ENCODE measurements at regions not wholly inside any gene's neighbourhood (a gene's known extent, or its start where the extent isn't known, plus 50 kb on each side); places are given as distances from the start of the nearest gene placed in this dataset.

- TF ChIP-seq, protein P1, sequence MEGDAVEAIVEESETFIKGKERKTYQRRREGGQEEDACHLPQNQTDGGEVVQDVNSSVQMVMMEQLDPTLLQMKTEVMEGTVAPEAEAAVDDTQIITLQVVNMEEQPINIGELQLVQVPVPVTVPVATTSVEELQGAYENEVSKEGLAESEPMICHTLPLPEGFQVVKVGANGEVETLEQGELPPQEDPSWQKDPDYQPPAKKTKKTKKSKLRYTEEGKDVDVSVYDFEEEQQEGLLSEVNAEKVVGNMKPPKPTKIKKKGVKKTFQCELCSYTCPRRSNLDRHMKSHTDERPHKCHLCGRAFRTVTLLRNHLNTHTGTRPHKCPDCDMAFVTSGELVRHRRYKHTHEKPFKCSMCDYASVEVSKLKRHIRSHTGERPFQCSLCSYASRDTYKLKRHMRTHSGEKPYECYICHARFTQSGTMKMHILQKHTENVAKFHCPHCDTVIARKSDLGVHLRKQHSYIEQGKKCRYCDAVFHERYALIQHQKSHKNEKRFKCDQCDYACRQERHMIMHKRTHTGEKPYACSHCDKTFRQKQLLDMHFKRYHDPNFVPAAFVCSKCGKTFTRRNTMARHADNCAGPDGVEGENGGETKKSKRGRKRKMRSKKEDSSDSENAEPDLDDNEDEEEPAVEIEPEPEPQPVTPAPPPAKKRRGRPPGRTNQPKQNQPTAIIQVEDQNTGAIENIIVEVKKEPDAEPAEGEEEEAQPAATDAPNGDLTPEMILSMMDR (conservative IDR thresholded peaks at IDR 0.05 in 1 of 2, IDR thresholded peaks at IDR 0.05 in 1 of 2; ENCODE audit: low read depth in 1 of 2, low read length in 2 of 2): no peak
- no peak for TF ChIP-seq EZH2 (IDR thresholded peaks at IDR 0.05; ENCODE audit: low read length, missing control alignments)
These were observed 119.5 kb downstream of the GYPC start for GRCh38 chr2:126775300-126775985.
